ENCODE measurements at regions not wholly inside any gene's neighbourhood (a gene's known extent, or its start where the extent isn't known, plus 50 kb on each side); places are given as distances from the start of the nearest gene placed in this dataset.

DNA sequence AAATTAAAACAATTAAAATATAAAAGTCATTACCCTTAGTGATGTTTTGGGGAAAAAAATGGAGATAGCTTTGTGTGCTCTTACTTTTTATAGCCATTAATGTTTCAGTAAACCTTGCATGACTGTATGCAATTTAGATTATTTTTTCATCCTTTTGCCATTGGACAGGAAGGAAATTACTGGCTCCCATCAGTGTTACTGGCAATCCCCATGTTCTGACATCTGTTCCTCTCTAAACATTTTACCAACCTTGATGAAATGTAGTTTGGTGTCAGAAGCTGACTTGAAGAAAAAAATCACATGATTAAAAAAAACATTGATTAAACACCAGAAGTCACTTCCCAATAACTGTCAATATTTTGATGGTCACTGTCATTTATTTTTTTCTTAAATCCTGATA, 52.3 kb upstream of the ZNF536 start:
- TF ChIP-seq, protein P1, sequence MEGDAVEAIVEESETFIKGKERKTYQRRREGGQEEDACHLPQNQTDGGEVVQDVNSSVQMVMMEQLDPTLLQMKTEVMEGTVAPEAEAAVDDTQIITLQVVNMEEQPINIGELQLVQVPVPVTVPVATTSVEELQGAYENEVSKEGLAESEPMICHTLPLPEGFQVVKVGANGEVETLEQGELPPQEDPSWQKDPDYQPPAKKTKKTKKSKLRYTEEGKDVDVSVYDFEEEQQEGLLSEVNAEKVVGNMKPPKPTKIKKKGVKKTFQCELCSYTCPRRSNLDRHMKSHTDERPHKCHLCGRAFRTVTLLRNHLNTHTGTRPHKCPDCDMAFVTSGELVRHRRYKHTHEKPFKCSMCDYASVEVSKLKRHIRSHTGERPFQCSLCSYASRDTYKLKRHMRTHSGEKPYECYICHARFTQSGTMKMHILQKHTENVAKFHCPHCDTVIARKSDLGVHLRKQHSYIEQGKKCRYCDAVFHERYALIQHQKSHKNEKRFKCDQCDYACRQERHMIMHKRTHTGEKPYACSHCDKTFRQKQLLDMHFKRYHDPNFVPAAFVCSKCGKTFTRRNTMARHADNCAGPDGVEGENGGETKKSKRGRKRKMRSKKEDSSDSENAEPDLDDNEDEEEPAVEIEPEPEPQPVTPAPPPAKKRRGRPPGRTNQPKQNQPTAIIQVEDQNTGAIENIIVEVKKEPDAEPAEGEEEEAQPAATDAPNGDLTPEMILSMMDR (IDR thresholded peaks at IDR 0.05 in 4 of 5, conservative IDR thresholded peaks at IDR 0.05 in 1 of 5): no peak
- no peak for TF ChIP-seq POLR2A (IDR thresholded peaks at IDR 0.05)

Data from gastrocnemius medialis (tissue), 4 donors.